Daoy (cell line): ENCODE measurements at regions not wholly inside any gene's neighbourhood (a gene's known extent, or its start where the extent isn't known, plus 50 kb on each side); places are given as distances from the start of the nearest gene placed in this dataset.
"Not testable (repeated sequence)": the region's sequence is repeated elsewhere in the genome, so short reads cannot be mapped to it uniquely, and the experiment has no call there.

Experiments
- DNase-seq: peaks from one replicate; pipeline ENCODE4 v3.0.0-alpha.2; 2015; ENCODE audit warnings: low read depth

- peak; percentile 80 for DNase-seq
Measured at GRCh38 chr12:131454418-131455217, 256.3 kb upstream of the SFSWAP start.

- no peak for DNase-seq
Measured at GRCh38 chr12:131455218-131455506, 255.7 kb upstream of the SFSWAP start.

- DNase-seq = no peak
Measured at GRCh38 chr12:131455581-131456110, 255.2 kb upstream of the SFSWAP start.

- peak; percentile 84 for DNase-seq
Measured at GRCh38 chr12:131456301-131457027, 254.4 kb upstream of the SFSWAP start.

DNA sequence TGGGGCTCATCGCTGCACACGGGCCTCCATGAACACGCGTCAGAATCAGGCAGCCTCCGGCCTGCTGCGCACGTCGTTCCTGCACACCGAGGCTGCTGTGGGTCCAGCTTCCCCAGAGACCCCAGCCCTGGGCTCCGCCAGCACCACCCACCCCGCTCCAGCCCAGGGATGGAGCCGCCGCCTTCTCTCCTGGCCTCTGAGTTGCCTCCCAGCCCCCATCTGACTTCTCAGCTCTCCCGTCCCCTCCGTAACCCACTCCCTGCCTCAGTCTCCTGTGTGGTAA, 253.9 kb upstream of the SFSWAP start:
- DNase-seq = no peak

- DNase-seq = no peak
Measured at GRCh38 chr12:131457331-131458047, 253.4 kb upstream of the SFSWAP start.

DNA sequence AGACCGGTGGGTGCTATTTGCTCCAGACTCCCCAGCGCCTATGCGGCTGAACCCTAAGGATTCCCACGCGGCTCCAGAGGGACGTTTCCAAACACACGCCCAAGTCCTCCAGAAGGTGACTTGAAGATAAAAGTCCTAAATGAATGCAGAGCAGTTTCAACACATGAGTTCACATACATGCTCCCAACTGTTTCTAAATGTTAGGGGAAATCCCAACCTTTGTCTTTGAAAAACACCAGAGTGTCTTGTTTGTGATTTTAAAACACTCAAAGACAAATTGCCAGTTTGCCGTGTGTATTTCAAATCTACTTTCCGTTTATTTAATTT, 252.9 kb upstream of the SFSWAP start:
- DNase-seq = no peak

DNA sequence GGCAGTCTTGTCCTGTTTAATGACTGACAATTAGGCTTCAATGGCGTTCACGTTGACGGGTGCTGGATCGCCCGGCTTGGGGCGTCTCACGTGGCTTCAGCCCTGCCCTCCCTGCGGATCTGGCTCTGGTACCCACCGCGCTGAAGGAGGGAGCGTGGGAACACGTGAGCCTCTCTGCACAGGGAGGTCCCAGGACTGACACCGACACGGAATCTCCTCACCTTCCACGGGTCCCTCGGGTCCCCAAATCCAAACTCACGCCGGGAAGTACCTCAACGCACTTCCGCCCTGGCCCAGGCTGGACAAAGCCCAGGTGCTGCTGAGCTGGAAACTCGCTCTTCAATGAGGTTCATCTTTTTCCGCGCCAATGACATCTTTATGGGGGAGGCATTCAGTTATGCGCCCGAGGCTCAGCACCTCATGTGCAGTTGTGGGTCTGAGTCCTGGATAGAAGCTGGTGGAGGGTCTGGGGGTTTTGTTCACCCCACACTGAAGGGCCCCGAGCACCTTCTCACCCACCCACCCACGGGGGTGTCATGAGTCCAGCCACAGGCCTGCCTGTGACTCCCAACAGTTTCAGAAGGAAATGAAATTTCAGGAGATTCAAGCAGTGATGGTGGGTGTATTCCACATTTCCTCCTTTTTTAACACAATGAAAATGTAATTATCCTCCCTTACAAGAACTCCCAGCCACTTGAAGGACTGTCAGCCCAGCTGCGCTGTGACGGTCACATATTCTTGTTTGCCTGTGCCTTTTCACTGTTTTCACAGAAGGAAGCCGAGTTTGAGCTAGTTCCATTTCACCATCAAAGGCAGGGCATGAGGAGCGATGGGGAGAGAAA, 251.7 kb upstream of the SFSWAP start:
- no peak for DNase-seq

- no peak for DNase-seq
Measured at GRCh38 chr12:131459773-131460365, 251.0 kb upstream of the SFSWAP start.

- no peak for DNase-seq
Measured at GRCh38 chr12:131460520-131460919, 250.4 kb upstream of the SFSWAP start.

DNA sequence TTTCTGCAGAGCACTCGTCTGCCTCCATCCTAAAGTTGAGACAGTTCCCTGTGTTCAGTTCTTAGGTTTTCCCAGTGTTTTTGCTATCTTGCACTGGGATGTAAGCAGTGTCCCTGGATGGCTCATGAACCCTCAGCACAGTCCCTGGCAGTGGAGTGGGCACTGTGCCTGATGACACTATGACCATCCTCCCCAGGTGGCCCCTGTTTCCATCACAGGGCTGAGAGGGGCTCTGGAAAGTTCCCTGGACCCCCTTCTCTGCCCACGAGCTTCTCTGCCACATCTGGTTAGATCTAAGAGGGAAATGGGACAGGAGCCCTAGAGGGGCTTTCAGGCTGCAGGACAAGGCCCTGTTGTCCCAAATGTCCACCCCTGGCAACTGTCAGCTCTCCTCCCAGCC, 249.8 kb upstream of the SFSWAP start:
- no peak for DNase-seq

- DNase-seq = no peak
Measured at GRCh38 chr12:131463174-131463573, 247.7 kb upstream of the SFSWAP start.

- no peak for DNase-seq
Measured at GRCh38 chr12:131464081-131464480, 246.8 kb upstream of the SFSWAP start.

DNA sequence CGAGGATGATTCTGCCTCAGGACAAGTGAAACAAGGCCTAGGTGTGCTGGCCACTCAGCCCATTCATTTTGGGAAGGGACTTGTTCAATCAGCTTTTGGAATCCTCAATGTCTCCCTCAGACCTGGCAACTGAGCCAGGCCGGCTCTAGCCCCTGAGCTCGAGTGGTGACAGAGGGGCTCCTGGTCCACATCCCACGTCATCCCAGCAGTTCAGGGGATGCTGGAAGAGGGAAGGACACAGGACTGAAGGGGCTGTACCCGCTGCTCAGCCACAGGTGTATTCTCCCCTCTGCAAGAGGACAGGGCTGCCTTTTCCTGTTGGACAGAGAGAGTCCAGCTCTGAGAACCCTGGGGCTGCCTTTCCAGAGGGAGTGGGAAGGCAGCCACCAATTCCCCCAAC, 244.6 kb upstream of the SFSWAP start:
- no peak for DNase-seq

- DNase-seq = no peak
Measured at GRCh38 chr12:131466932-131467331, 244.0 kb upstream of the SFSWAP start.

DNA sequence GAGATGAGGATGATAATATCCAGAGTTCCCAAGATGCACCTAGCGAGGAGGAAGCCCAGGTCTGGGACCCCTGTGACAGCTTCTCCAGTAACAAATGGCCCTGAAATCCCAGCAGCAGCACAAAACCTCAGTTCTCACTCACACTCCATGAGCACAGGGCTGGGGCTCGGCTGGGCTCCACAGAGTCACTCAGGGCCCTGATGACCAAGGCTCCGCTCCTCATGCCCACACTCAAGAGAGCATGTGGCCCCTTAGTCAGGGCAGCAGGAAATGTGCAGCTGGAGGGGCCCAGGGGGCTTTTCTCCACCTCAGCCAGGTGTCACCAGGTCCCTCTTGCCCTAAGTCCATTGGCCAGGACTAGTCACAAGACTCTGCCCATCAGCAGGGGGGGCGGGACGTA, 242.7 kb upstream of the SFSWAP start:
- DNase-seq = no peak

DNA sequence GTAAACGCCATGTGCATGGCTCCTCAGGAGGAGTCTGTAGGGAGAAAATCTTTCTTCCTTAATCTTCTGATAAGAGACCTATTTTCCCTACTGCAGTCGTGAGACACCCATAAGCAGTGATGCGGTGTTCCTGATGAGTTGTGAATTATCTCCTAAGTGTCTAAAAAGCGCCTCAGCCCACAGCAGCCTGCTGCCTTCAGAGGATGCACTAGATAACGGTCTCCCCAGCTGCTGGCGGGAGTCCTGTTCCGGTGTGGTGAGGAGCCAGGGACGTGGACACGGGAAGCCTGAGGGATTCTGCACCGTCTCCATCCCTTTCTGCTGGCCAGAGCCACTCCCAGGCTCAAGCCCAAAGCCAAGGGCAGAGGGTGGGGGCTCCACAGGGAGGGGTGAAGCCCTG, 240.9 kb upstream of the SFSWAP start:
- not testable (repeated sequence) for DNase-seq

DNA sequence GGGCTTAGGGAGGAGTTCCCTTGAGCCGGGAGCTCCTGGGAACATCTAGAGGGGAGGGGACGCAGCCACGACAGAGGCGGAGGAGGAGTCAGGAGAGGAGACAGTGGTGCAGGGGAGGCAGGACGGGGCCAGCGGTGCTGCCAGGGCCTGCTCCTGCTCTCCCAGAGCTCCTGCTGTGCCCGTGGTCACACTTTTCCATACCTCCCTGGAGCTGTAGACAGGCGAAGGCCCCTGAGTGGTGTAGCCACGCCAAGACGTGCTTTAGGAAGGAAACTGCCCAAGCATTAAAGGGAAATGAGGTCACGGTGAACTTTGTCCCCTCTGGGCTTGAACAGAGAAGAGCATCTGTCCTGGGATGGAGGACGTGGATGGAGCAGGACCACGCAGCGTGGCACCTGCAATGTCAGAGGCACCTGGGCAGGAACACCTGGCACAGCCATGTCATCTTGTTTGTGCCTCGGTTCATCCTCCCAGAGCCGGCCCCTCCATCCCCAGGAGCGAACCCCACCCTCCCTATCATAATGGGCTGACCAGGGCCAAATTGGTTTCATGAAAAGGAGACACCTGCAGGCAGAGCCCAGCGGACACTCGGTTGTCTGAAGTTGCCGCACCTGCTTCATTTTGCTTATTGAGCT, 239.5 kb upstream of the SFSWAP start:
- peak; percentile 39 for DNase-seq

- no peak for DNase-seq
Measured at GRCh38 chr12:131471946-131472732, 238.8 kb upstream of the SFSWAP start.

GRCh38 chr12:131473261-131473660, 237.6 kb upstream of the SFSWAP start:
- no peak for DNase-seq
